DOHH2 (cell line): ENCODE measurements at regions not wholly inside any gene's neighbourhood (a gene's known extent, or its start where the extent isn't known, plus 50 kb on each side); places are given as distances from the start of the nearest gene placed in this dataset.

Source experiments
- EZH2phosphoT487 ChIP-seq: fragments of 200-600 bp; sonication (generic); IDR thresholded peaks from 2 replicates; pipeline ENCODE4 v1.6.1; 2017; ENCODE audit warnings: borderline replicate concordance, mild to moderate bottlenecking, antibody characterized with exemption, low read length, moderate library complexity, mixed read lengths
- TF ChIP-seq, protein P1 (sequence below): fragments of 200-600 bp; sonication (generic); IDR thresholded peaks from one replicate; pipeline ENCODE4 v1.5.1; 2014; ENCODE audit warnings: antibody characterized with exemption, mild to moderate bottlenecking, low read depth, low read length; ENCODE audit not compliant: poor library complexity, severe bottlenecking

DNA sequence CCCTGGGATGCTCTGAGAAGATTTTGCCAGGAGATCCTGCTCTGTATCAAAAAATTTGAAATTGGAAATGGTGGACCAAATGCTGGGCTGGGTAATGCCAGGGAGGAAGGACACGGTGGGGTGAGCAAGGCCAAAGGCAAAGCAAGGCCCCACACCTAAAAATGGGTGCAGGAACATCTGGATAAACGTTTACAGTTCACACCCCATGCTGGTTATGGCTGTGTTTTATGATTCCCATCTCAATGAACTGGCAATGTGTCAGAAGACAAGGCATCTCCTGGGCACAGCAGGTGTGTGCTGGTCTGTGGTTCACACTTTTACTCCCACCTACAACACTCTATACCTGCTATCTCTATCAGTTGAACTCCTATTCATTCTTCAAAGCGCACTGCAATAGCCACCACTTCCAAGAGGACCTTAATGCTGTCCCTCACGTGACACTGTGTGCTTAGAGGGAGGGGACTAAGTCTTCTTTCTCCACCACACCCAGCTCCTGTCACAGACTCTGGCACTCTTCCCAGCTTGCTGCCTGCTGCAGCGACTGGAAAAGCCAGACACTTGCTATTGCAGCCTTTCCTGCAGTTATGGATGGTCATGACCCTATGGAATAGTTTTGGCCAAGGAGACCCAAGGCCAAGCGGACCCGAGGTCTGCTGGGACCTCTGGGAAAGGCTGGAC lies 277.5 kb downstream of the CTTN start:
- TF ChIP-seq, protein P1, sequence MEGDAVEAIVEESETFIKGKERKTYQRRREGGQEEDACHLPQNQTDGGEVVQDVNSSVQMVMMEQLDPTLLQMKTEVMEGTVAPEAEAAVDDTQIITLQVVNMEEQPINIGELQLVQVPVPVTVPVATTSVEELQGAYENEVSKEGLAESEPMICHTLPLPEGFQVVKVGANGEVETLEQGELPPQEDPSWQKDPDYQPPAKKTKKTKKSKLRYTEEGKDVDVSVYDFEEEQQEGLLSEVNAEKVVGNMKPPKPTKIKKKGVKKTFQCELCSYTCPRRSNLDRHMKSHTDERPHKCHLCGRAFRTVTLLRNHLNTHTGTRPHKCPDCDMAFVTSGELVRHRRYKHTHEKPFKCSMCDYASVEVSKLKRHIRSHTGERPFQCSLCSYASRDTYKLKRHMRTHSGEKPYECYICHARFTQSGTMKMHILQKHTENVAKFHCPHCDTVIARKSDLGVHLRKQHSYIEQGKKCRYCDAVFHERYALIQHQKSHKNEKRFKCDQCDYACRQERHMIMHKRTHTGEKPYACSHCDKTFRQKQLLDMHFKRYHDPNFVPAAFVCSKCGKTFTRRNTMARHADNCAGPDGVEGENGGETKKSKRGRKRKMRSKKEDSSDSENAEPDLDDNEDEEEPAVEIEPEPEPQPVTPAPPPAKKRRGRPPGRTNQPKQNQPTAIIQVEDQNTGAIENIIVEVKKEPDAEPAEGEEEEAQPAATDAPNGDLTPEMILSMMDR, result no peak
- no peak for TF ChIP-seq EZH2phosphoT487
